Right lobe of liver (tissue), 6 donors: ENCODE measurements at regions not wholly inside any gene's neighbourhood (a gene's known extent, or its start where the extent isn't known, plus 50 kb on each side); places are given as distances from the start of the nearest gene placed in this dataset.
A peak's percentile ranks its signal among the peaks of the same experiment; 100 is the strongest.

Source experiments
- ATAC-seq, 4 donors: fragments of 200-7000 bp; cut with Tn5 transposase; one replicate each; pipeline ENCODE4 v1.9.1; 2020; ENCODE audit warnings: mild to moderate bottlenecking in 4 of 4, moderate library complexity in 4 of 4
- DNase-seq, 3 donors: peaks; one replicate each; pipeline ENCODE4 v3.0.0-alpha.2; 2020
- H3K27ac ChIP-seq, 3 donors: fragments of 200-600 bp; one replicate each; pipeline ENCODE4 v1.8.0; 2022
- H3K27me3 ChIP-seq, 2 donors: fragments of 200-600 bp; one replicate each; pipeline ENCODE4 v1.8.0; 2022
- H3K36me3 ChIP-seq, 4 donors: fragments of 200-600 bp; sonication (generic) in 1 of 4; one replicate each; pipeline versions ENCODE4 v1.5.1 to v1.8.0; 2017 to 2022; ENCODE audit warnings: control low read depth in 1 of 4
- H3K4me1 ChIP-seq, 4 donors: fragments of 200-600 bp; sonication (generic) in 1 of 4; one replicate each; pipeline versions ENCODE4 v1.5.1 to v1.8.0; 2017 to 2022; ENCODE audit warnings: control low read depth in 1 of 4
- H3K4me3 ChIP-seq, 3 donors: fragments of 200-600 bp; one replicate each; pipeline ENCODE4 v1.8.0; 2022
- H3K9me3 ChIP-seq, 4 donors: fragments of 200-600 bp; sonication (generic) in 1 of 4; one replicate each; pipeline versions ENCODE4 v1.5.1 to v1.8.0; 2017 to 2022; ENCODE audit warnings: control low read depth in 1 of 4
- CTCF ChIP-seq, 4 donors: fragments of 200-600 bp in 3 of 4; fragments of 450-650 bp in 1 of 4; IDR thresholded peaks; one replicate each; pipeline versions ENCODE4 v1.5.1 to v1.8.0; 2016 to 2022; ENCODE audit warnings: antibody characterized with exemption in 4 of 4, mild to moderate bottlenecking in 2 of 4
- POLR2A ChIP-seq: fragments of 450-650 bp; IDR thresholded peaks from one replicate; pipeline ENCODE4 v1.6.1; 2017; ENCODE audit warnings: antibody characterized with exemption, mild to moderate bottlenecking
- WGBS: methylation state at CpG from one replicate; pipeline ENCODE4 v1.1.6; 2018; ENCODE audit warnings: low coverage, low lambda C conversion rate; ENCODE audit not compliant: insufficient coverage; ENCODE audit errors: missing lambda C conversion rate; 5-methylcytosine and 5-hydroxymethylcytosine counted together
- intact Hi-C, 2 donors: fragments of 100-400 bp; cut with DNase I; formaldehyde crosslinking; loops; one replicate each; pipeline versions ENCODE4 v1.11.2 to v1.14.1; 2022
- donor health status: DM: no; HTN: yes; CAD: no.
- donor health status: DM: no; HTN: no; CAD: no.
- donor health status: DM: no; HTN: no; CAD: no.
- donor health status: DM: no; HTN: yes; CAD: no.
- donor health status: DM: no; HTN: yes; CAD: no.

DNA sequence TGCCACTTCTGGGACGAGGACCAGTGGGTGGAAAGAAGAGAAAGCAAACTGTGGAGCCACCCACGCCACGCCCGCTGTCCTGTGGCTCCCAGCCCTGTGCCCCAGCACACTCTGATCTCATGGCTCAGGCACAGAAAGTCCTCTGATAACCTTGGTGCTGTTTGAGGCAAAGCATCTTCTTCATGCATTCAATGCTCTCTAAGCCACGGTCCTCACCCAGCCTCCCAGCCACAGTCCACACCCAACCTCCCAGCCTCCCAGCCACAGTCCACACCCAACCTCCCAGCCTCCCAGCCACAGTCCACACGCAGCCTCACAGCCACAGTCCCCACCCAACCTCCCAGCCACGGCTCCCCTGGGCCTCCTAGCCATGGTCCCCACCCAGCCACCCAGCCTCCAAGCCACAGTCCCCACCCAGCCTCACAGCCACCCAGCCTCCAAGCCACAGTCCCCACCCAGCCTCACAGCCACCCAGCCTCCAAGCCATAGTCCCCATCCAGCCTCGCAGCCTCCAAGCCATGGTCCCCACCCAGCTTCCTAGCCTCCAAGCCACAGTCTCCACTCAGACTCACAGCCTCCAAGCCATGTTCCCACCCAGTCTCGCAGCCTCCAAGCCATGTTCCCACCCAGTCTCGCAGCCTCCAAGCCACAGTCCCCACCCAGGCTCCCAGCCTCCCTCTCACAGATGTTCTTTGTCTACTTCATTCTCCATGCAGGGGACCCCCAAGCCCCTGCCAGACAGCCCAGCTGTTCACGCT, 74.9 kb downstream of the SOX1 start:
- Histone ChIP-seq H3K27me3 (no peaks in the 10 kb centered on the region), H3K4me1 (no peaks in the 10 kb centered on the region), H3K36me3 (no peaks in the 10 kb centered on the region), H3K27ac (no peak overlapping the region), H3K4me3 (no peak overlapping the region), H3K9me3 (no peaks in the 10 kb centered on the region)
- ATAC-seq = no peak
- 75% methylated on average over 10 of the region's 11 CpGs for WGBS
- DNase-seq = peak in 1 of 3 donors; percentile 28
- intact Hi-C loops = no loop called here
- TF ChIP-seq POLR2A = no peak
- TF ChIP-seq CTCF (IDR thresholded peaks at IDR 0.05) = no peak

DNA sequence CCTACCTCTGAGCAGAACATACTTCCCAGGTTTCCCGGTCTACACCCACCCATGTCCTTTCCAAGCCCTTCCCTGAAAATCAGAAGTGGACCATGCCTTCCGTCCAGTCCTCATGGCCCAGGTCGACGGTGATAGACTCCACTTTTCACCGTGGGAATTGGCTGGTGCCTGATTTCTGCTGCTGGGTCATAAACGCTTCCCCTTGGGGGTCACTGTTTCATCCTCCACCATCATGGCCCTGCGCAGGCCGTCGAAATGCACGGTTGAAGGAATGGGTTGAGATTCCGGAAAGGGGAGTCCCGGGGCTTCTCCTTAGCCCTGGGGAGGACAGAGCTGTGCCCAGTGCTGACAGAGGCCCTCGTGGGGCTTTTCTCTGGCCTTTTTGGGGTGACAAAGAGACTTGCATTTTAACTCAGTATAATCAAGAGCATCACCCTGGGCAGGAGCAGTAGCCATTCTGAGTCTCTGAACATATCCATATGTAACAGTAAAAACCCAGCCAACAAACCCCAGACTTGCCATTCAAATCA, 75.5 kb downstream of the SOX1 start:
- no peak for ATAC-seq
- H3K36me3 ChIP-seq = no peaks in the 10 kb centered on the region
- H3K4me3 ChIP-seq = no peak overlapping the region
- no peak overlapping the region for H3K27ac ChIP-seq
- DNase-seq = peak in 1 of 3 donors; percentile 18
- no peaks in the 10 kb centered on the region for H3K9me3 ChIP-seq
- H3K4me1 ChIP-seq = no peaks in the 10 kb centered on the region
- intact Hi-C loops = no loop called here
- WGBS = 76% methylated on average over 8 of the region's 13 CpGs
- no peaks in the 10 kb centered on the region for H3K27me3 ChIP-seq
- no peak for TF ChIP-seq POLR2A
- TF ChIP-seq CTCF (IDR thresholded peaks at IDR 0.05) = no peak

GRCh38 chr13:112143046-112143752, 76.2 kb downstream of the SOX1 start:
- DNase-seq = no peak
- H3K36me3 ChIP-seq = no peaks in the 10 kb centered on the region
- no peak overlapping the region for H3K27ac ChIP-seq
- TF ChIP-seq POLR2A = no peak
- no peak for TF ChIP-seq CTCF (IDR thresholded peaks at IDR 0.05)
- H3K9me3 ChIP-seq = no peaks in the 10 kb centered on the region
- no peaks in the 10 kb centered on the region for H3K4me1 ChIP-seq
- H3K27me3 ChIP-seq = no peaks in the 10 kb centered on the region
- ATAC-seq = peak in 1 of 4 donors; percentile 20
- H3K4me3 ChIP-seq = no peak overlapping the region
- intact Hi-C loops = no loop called here
- WGBS = 77% methylated on average over 10 of the region's 15 CpGs

- WGBS = 51% methylated on average over 4 of the region's 16 CpGs
- DNase-seq = peak in 1 of 3 donors; percentile 21
- TF ChIP-seq CTCF (IDR thresholded peaks at IDR 0.05) (no peak), POLR2A (no peak)
Measured at GRCh38 chr13:112143753-112144615, 77.0 kb downstream of the SOX1 start.

More at GRCh38 chr13:112143753-112144615, 77.0 kb downstream of the SOX1 start:
- intact Hi-C loops = no loop called here
- Histone ChIP-seq H3K4me1 (no peaks in the 10 kb centered on the region), H3K27me3 (no peaks in the 10 kb centered on the region), H3K9me3 (no peaks in the 10 kb centered on the region), H3K36me3 (no peaks in the 10 kb centered on the region), H3K4me3 (no peak overlapping the region), H3K27ac (no peak overlapping the region)
- ATAC-seq = peak in 1 of 4 donors; percentile 15
